ENCODE measurements at regions not wholly inside any gene's neighbourhood (a gene's known extent, or its start where the extent isn't known, plus 50 kb on each side); places are given as distances from the start of the nearest gene placed in this dataset.

GRCh38 chr4:63851496-63851895 lies 557.8 kb downstream of the TECRL start:
- Histone ChIP-seq H3K9me1 (ENCODE audit: insufficient read depth, low read length) (no peaks in the 10 kb centered on the region), H3K4me3 (ENCODE audit: insufficient read depth, low read depth, low read length) (no peak overlapping the region), H4K8ac (ENCODE audit: low read depth in 2 of 2, low read length in 2 of 2) (no peak overlapping the region), H3K9me3 (ENCODE audit: control insufficient read depth, insufficient read depth, low read length) (no peaks in the 10 kb centered on the region), H3K9ac (ENCODE audit: low read depth, low read length) (no peak overlapping the region), H2BK15ac (ENCODE audit: low read depth, low read length) (no peak overlapping the region), H4K91ac (ENCODE audit: insufficient read depth, low read depth, low read length) (no peak overlapping the region), H2AK9ac (replicated peaks; ENCODE audit: low read depth, low read length, poor library complexity) (no peak overlapping the region), H2BK120ac (ENCODE audit: low read depth, low read length) (no peak overlapping the region), H2AK5ac (ENCODE audit: low read depth, low read length) (no peak overlapping the region), H3K23ac (ENCODE audit: low read depth, low read length) (no peak overlapping the region), H2BK20ac (ENCODE audit: low read depth, low read length) (no peak overlapping the region), H3K27me3 (ENCODE audit: control insufficient read depth, insufficient read depth, low read length) (no peaks in the 10 kb centered on the region), H3K4me1 (ENCODE audit: control insufficient read depth, insufficient read depth, low read length) (no peaks in the 10 kb centered on the region), H3K36me3 (ENCODE audit: control insufficient read depth, insufficient read depth, low read length) (no peaks in the 10 kb centered on the region), H3K18ac (ENCODE audit: low read depth, low read length) (no peak overlapping the region), H3K56ac (ENCODE audit: extremely low read depth, insufficient read depth, low read length) (no peak overlapping the region), H3K4me2 (ENCODE audit: low read depth, low read length) (no peak overlapping the region), H3K4ac (ENCODE audit: low read depth, low read length) (no peak overlapping the region), H2BK5ac (ENCODE audit: low read depth, low read length, poor library complexity, severe bottlenecking) (no peak overlapping the region), H3K14ac (replicated peaks; ENCODE audit: low read depth, low read length) (no peak overlapping the region), H4K5ac (ENCODE audit: low read depth, low read length) (no peak overlapping the region), H4K20me1 (ENCODE audit: insufficient read depth, low read length) (no peaks in the 10 kb centered on the region), H2AFZ (replicated peaks; ENCODE audit: low read length, poor library complexity) (no peak overlapping the region), H3K27ac (ENCODE audit: insufficient read depth, low read length) (no peak overlapping the region), H3K79me1 (ENCODE audit: low read depth in 1 of 2, low read length in 2 of 2) (no peaks in the 10 kb centered on the region)
- no CpG with 5 or more reads among the region's 2 CpGs for WGBS, 2 experiments (ENCODE audit: extremely low coverage in 2 of 2, insufficient read length in 1 of 2)
- ChIA-PET CTCF (no interaction called here), POLR2A (ENCODE audit: unreplicated experiment) (no interaction called here)
- no peak for TF ChIP-seq CTCF (conservative IDR thresholded peaks at IDR 0.05; ENCODE audit: low read depth, low read length)
- no peak for TF ChIP-seq MAZ (IDR thresholded peaks at IDR 0.05; ENCODE audit: borderline replicate concordance, low read depth, low read length)
- TF ChIP-seq ELK1 (IDR thresholded peaks at IDR 0.05; ENCODE audit: borderline replicate concordance, low read depth, low read length): no peak
- dilution Hi-C loops (cut with HindIII; ENCODE audit: low sequenced_read_pairs, unreplicated experiment) (no loop called here), in situ Hi-C loops (cut with MboI; ENCODE audit: low sequenced_read_pairs) (no loop called here), intact Hi-C loops (cut with micrococcal nuclease) (no loop called here)
- DNase-seq: no peak
- no TSS peak for BruUV-seq (replicated peaks)
- ATAC-seq (ENCODE audit: low read depth): no peak

All from IMR-90 (cell line).